Renal pelvis (tissue), 1 donor: ENCODE measurements at regions not wholly inside any gene's neighbourhood (a gene's known extent, or its start where the extent isn't known, plus 50 kb on each side); places are given as distances from the start of the nearest gene placed in this dataset.

Experiments
- DNase-seq: peaks from one replicate; pipeline ENCODE4 v3.0.0-alpha.2; 2013

DNA sequence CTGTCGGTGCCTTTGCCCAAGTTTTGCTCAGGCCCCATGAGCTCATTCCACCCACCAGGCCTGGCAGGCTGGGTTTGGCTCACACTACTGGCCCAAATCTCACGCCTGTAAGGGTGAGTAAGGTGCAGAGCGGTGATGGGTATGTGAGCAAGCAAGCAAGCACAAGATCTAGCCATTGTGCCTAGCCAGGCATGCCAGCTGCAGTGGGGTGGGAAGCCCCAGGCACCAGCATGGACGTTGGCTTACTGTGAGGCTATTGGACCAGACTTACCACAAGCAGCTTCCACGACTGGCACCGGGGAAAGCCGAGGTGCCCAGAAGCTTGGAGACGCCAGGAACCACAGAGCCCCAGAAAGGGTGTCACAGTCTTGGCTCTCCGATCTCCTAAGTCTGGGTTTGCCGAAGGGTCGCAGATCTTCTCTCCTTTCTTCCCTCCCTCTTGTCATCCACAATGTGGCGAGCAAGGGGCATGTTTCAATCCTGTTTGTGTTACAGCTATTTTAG is 2659.4 kb upstream of the PCDH20 start:
- no peak for DNase-seq

DNA sequence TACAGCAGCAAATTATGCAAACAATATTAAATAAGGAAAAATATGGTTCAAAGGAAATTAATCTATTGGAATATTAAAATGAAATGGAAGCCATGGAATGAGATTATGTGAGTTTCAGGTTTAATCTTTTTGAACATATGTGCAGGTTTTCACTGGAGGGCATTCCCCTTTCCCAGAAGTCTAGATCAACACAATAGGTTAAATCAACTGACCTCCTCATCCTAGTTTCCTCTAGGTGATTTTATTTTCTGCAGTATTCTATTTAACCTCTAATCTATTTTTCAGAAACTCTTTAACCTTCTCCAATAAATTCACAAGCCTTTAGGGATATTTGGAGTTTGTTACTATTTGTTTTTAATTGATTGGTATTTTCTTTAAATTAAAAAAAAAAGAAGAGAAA is 2657.6 kb upstream of the PCDH20 start:
- no peak for DNase-seq

DNA sequence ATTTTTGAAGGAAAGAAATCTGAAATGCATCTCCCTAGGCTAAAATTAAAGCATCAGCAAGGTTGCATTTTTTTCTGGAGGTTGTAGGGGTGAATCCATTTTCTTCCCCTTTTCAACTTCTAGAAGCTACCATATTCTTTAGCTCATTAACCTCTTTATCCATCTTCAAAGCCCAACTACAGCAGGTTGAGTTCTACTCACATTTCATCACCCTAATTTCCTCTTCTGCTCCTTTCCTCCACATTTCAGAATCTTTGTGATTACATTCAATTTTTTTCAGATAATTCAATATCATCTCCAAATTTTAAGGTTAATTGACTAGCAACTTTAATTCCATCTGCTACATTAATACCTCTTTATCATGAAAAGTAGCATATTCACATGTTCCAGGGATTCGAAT is 2655.7 kb upstream of the PCDH20 start:
- DNase-seq = no peak

DNA sequence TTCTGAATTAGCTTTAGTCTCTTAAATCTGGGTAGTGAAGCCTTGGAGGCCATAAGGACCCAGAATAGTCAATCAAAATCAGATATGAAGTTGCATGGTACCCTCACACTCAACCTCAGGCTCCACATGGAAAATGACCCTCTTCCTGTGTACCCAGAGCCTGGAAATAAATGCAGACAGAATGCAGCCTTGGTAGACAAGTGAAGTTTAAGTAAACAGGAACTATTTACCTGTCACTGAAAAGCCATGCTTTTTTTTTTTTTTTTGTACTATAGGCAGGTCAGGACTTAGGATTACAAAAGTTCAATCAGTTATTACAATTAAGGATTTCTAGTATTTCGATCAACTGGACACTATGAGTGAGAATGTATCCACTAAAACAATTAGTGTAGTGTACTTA is 2654.2 kb upstream of the PCDH20 start:
- no peak for DNase-seq

DNA sequence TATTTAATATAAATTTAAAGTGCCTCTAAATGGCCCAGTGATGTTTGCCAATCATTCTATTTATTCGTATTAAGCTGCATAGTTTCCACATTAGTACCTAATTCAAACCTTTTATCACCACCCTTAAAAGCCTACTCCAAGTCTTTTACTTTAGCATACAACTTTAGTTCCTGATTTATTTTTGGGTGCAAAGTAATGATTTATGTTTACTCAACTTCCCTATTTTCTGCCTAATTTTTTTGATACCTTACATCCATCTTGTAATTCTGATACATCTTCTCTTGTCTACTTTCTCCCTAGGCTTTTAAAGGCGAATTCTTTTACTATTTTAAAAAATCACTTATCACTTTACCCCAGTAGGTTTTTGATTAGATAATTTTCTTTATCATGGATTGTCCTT is 2651.1 kb upstream of the PCDH20 start:
- no peak for DNase-seq

DNA sequence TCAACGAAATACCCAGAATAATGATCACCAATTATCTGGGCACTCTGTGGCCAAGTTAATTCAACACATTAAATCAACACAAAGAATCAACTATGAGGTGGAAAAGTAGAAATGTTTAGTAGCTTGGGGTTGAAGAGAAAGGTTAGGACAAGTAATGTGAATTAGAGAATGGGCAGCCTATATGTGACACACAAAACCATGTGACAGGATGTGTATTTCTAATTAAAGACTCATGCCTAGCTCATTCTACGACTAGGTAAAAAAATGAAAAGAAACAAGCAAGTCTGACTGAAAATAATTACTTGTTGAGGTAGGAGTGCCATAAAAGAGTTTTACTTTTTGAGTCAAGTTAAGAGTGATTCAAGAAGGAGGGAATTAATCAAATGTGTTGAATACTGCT is 2646.0 kb upstream of the PCDH20 start:
- DNase-seq = no peak

DNA sequence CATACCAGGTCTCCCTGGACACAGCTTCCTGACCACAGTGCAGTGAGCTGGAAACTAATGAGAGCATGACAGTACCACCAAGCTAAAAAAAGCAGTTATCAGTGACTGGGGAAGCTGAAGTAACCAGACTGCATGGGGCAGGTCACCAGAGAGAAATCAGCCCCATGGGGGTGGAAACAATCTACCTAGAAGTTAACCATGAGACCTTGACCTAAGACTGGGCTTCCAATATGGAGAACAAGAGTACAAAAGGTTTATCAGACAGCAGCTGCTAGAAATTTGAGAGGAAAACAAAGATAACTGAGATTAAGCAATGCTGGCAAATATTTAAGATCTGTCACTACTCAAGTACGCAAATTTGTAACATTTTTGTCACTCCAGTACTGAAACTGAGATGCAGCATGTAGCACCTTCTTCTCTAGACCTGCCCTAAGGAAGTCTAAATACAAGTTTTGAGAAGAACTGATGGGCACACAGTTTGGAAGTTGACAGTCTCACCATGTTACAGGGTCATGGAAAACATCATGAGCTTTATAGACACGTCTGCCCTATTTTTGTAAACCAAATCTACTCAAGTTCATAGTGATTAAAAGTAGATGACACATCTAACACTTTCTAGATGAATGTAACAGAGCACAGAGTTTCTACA is 2641.8 kb upstream of the PCDH20 start:
- no peak for DNase-seq

DNA sequence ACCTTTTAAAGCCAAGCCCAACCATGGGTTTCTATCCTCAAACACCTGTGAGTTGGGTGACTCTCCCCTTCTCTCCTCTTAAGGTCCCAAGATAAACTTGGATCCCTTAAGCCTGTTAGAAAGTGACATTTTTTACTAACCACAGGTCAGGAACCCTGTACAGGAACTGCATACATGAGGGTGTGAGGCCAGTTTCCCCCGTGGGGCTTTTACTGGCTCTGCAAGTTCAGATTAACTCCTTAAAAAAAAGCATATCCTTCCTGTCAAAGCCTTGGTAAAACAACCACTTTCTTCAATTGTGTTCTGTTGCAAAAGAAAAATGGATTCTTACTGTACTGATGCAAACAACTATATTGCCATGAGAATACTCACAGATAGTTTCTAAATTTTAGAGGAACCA is 2638.7 kb upstream of the PCDH20 start:
- DNase-seq = no peak

DNA sequence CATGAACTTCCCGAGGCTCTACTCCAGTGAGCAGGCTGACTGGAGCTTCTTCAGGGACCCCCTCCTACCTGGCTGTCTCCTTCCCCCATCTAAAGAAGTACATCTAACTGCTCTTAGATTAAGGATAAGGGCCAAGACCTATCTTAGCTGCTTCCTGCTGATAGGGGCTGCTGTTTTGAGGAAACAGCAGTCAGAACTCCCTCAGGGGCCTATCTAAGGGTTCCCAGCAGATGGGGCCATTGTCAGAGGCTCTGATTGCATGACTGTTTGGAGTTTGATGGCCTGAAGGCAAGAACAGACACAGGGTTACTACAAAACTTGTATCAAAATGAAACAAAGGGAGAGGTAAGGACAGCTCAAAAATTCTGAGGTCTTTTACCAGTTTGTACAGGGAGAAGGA is 2636.9 kb upstream of the PCDH20 start:
- no peak for DNase-seq

DNA sequence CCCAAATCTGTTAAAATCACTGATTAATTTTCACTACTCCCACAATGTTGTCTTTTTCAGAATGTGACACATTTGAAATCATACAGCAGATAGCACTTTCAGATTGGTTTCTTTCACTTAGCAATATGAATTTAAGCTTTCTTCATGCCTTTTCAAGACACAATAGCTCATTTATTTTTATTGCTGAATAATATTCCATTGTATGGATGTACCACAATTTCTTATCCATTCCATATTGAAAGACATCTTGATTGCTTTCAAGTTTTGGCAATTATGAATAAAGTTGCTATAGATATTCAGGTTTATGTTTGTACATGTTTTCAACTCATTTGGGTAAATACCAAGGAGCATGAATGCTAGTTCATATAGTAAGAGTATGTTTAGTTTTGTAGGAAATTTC is 2635.6 kb upstream of the PCDH20 start:
- no peak for DNase-seq

DNA sequence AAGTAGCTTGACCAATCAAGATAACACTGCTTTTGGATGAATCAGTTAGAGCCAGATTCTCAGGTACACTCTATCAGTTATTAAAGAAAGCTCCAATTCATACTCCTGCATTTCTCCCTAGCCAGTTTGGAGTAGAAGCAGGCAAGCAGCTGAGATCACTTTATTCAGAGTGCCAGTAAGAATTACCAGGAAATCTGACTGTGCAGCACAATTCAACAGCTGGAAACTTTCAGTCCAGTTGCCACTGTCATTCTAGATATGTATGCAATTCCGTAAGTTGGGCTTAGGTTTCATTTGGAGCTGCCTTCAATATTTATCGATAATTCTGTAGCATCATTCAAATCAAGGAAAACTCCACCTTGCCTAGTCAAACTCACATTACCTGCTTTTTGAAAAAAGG is 2625.6 kb upstream of the PCDH20 start:
- no peak for DNase-seq

DNA sequence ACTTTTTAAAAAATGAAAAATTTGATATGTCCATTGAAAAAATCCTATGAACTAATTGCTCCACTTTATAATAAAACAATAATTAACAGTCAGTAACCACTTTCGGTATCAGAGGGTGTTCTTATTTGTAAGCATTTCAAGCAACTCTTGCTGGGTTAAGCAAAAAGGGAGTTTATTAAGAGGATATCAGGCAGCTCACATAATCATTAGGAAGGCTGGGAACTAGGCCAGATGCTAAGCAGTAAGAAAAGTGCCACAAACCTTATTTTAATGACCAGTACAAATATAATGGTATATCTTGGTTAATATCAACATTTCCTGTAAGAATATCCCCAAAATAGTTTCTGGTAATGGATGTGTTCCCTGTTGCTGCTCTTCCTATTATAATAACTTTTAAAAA is 2618.3 kb upstream of the PCDH20 start:
- DNase-seq = no peak

DNA sequence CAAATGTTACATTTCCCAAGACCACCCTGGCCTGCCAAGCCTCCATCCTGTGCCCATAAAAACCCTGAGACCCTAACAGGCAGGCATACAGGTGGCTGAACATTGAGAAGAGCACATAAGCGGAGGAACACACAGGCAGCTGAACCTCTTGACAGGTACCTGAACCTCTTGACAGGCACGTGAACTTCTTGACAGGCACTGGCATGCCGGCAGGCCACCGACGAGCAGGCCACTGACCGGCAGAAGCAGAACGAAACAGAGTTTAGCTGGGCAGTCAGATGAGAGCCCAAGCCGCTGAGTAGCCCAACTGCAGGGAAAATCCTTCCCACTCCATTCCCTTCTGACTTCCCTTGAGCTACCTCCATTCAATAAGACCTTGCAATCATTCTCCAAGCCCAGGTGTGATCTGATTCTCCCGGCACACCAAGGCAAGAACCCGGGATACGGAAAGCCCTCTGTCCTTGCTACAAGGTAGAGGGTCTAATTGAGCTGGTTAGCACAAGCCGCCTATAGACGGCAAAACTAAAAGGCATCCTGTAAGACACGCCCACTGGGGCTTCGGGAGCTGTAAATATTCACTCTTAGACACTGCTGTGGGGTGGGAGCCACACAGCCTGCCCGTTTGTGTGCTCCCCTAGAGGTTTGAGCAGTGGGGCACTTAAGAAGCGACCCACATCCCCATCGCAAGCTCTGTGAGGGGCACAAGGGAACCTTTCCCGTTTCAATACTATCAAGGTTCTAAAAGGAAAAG is 2613.9 kb upstream of the PCDH20 start:
- DNase-seq = no peak

DNA sequence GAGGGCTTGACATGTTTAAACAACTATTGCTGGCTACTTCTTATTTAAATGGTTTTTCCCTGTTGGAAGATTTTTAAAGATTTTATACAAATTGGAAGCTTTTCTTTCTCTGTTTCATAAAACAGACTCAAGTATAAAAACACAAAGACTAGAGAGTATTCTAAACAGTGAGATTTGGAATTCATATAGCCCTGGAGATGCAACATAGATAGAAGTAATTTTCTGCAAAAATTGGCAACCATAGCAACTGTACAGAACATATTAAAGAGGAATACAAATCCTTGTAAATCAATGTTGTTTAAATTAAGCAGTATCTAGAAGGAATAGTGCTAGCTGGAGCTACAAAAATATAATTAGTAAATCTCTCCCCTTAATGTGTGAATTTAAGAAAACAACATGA is 2612.9 kb upstream of the PCDH20 start:
- DNase-seq = no peak

DNA sequence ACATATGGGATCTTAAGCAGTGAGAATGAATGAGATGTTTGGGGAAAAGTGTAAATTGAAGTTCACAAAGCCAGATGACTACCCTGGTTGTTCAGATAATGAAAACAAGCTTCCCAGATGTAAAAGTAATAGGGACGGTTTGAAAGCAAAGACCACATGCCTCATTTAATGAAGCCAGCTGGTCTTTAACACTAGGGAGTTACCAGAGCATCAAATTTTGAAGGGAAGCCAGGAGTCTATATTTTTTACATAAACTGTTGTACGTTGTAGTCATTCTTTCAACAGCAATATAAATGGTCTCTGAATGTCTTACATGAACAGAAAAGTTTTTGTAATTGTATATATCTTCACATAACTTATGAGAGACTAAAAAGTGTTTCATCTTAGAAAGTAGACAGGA is 2604.5 kb upstream of the PCDH20 start:
- DNase-seq = peak; percentile 7

DNA sequence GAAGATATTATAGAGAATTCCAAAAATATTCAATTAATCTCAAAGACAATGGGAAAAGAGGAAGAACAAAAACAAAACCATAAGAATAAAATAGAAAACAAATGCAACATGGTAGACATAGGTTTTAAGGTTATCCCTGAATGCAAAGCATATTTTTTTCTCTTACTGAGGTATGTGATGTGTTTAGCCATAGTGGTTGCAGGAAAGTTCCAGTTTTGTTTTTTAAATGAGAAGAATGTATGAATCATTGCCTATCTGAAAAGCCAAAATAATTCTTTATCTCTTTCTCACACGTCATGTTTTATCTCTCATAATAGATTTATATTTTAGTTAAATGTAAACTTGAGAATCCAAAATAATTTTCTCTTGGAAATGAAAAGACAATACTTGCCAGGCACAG is 2591.7 kb upstream of the PCDH20 start:
- DNase-seq = no peak

DNA sequence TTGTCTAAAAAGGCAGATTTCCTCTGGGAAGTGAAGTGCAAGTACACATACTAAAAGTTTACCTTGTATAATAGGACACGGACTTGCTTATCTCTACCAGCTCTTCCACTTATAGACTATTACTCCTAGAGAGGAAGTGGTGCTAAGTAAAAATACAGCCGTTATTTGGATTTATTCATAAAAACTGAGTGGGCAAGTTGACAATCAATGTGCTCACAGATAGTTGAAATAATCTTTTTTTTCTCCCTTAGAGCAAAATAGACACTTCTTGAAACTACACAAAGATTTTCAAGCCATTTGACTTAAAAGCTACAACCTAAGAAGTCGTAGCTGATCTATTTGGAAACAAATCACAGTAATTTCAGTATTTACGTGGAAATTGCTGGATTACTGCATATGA is 2584.7 kb upstream of the PCDH20 start:
- DNase-seq = no peak

DNA sequence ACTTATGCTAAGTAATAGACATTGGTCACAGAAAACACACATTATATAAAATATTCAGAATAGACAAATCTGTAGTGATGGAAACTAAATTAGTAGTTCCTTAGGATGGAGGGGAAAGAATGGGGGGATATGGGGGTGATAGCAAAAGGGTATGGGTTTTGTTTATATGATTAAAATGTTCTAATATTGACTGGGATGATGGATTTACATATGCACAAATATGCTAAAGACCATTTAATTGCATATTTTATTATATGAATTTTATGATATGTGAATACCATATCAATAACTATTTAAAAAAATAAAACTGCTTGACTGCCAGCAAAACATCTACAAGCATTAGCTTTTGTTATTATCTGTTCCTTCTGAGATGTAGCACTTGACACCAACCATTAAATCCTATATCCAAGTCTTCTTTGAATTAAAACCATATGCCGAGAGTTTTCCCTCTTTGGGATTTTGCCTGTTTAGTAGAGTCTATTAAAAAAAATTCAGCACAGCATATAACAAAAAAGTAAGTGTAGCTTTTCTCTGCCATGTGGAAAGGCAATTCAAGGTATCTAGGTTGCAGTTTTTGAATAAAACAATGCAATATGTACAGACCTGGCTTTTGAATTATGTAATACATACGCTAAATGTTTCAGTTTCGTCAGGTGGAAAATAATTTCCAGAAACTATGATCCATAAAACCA is 2584.1 kb upstream of the PCDH20 start:
- DNase-seq = no peak

DNA sequence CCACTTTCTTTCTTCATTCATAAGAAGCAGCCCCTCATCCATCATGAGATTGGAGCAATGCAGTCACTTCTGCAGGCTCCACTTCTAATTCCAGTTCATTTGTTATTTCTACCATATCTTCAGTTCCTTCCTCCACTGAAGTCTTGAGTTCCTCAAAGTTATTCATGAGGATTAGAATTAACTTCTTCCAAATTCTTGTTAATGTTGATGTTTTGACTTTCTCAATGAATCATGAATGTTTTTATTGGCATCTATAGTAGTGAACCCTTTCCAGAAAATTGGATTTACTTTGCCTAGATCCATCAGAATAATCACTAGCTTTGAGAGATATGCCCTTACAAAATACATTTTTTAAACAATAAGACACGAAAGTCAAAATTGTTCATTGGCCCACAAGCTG is 2567.7 kb upstream of the PCDH20 start:
- DNase-seq = no peak

DNA sequence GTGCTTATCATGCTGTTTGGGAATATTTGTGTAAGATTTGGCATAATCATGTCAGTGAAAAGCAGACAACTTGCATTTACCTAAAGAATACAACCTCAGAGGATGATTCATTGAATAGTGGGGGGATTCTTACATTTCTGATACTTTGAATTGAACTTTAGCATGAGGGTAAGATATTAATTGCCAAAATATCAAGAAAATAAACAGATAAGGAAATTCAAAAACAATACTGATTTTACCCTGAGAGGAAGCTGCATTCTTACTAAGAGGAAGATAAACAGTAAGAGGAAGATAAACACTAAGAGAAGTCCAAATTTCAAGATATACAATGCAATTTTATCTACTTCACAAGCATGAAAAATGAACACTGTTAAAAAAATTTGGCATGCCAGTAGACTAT is 2564.3 kb upstream of the PCDH20 start:
- no peak for DNase-seq

DNA sequence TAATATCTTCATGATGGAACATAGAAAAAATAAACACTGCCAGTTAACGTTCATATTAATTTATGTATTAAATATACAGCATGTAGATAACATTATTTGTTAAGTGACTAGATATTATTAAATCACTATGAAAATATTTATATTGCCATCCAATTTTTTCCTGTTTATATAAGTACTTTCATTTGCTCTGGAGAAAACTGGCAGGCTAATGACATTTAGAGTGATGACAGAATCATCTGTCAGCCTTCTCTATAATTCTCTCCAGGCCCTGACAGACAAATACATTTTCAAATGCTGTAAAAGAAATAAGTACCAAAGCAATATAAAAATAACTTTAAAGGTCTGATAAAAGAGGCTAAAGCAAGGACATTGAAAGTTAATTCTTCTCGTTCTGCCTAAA is 2556.7 kb upstream of the PCDH20 start:
- no peak for DNase-seq

DNA sequence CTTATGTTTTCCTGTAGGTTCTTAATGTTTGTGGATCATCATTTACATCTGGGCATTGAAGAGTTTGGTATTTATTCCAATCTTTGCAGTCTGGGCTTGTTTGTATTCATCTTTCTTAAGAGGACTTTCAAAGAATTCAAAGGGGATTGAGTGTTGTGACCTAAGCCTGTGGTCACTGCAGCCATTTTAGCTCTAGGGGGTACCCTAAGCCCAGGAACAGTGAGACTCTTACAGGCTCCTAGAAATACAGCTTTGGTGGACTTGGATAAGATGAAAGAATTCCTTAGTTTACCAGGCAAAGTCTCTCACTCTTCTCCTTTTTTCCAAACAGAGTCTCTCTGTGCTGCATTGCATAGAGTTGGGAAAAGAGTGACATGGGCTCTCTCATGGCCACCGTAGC is 2539.0 kb upstream of the PCDH20 start:
- no peak for DNase-seq

DNA sequence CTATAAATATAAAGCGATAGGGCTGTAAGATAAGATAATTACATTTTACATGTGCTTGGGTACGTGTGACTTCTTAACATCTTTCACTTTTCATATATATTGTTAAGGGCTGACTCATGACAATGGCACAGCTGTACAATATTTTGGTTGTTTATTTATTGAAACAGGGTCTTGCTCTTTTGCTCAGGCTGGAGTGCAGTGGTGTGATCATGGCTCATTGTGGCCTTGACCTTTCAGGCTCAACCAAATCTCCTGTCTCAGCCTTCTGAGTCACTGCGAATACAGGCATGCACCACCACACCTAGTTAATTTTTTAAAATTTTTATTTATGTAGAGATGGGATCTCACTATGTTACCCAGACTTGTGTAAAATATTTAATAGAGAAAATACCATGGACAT is 2532.4 kb upstream of the PCDH20 start:
- no peak for DNase-seq
